ENCODE measurements at regions not wholly inside any gene's neighbourhood (a gene's known extent, or its start where the extent isn't known, plus 50 kb on each side); places are given as distances from the start of the nearest gene placed in this dataset.

DNA sequence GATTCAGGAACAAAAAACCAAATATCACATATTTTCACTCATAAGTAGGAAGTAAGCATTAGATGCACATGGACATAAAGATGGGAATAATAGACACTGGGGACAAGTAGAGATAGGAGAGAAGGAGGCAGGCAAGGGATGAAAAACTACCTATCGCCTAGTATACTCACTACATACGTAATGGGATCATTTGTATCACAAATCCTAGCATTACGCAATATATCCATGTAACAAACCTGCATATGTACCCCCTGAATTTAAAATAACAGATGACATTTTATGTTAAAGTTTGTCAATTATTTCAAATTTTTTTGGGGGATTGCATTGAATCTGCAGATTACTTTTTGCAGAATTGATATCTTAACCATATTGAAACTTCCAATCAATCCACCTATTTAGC, 660.5 kb upstream of the MAN1A1 start:
- TF ChIP-seq, protein P1, sequence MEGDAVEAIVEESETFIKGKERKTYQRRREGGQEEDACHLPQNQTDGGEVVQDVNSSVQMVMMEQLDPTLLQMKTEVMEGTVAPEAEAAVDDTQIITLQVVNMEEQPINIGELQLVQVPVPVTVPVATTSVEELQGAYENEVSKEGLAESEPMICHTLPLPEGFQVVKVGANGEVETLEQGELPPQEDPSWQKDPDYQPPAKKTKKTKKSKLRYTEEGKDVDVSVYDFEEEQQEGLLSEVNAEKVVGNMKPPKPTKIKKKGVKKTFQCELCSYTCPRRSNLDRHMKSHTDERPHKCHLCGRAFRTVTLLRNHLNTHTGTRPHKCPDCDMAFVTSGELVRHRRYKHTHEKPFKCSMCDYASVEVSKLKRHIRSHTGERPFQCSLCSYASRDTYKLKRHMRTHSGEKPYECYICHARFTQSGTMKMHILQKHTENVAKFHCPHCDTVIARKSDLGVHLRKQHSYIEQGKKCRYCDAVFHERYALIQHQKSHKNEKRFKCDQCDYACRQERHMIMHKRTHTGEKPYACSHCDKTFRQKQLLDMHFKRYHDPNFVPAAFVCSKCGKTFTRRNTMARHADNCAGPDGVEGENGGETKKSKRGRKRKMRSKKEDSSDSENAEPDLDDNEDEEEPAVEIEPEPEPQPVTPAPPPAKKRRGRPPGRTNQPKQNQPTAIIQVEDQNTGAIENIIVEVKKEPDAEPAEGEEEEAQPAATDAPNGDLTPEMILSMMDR (IDR thresholded peaks at IDR 0.05), result no peak
- TF ChIP-seq TCF7L2 (IDR thresholded peaks at IDR 0.05; ENCODE audit: low read depth, low read length) (no peak), POLR2AphosphoS5 (IDR thresholded peaks at IDR 0.05; ENCODE audit: low read depth, low read length) (no peak), SIN3A (IDR thresholded peaks at IDR 0.05; ENCODE audit: borderline replicate concordance, insufficient read depth, low read depth, low read length) (no peak), REST (IDR thresholded peaks at IDR 0.05; ENCODE audit: insufficient read depth in 1 of 2, low read depth in 2 of 2, low read length in 1 of 2) (no peak)
